H1 (cell line): ENCODE measurements at regions not wholly inside any gene's neighbourhood (a gene's known extent, or its start where the extent isn't known, plus 50 kb on each side); places are given as distances from the start of the nearest gene placed in this dataset.

Experiments
- SRF ChIP-seq: IDR thresholded peaks from 2 replicates; pipeline ENCODE4 v1.6.1; 2011; ENCODE audit warnings: mild to moderate bottlenecking, low read depth, low read length, moderate library complexity
- ZNF274 ChIP-seq: IDR thresholded peaks from 2 replicates; pipeline ENCODE4 v1.7.0; 2012; ENCODE audit warnings: low read length, borderline replicate concordance; ENCODE audit errors: extremely low read depth

DNA sequence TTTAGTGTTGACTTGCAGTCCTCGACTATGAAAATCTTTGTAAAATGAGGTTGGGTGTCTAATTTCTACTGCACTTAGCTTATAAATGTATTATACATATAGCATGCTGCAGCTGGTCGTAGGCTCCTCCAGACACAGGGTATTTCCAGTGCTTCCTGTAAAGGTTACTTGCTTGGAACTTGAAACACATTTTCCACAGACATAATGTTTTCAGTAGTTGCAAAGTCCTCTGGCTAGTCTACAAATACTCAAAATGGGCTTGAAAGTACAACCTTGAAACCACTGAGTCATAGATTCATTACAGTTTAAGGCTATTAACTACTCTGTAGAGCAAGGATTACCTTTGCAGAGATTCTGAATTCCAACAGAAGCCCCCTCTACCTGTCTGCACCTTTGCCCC lies 464.1 kb downstream of the RAP2B start (continued):
- no peak for TF ChIP-seq SRF
- no peak for TF ChIP-seq ZNF274
